ENCODE measurements at regions not wholly inside any gene's neighbourhood (a gene's known extent, or its start where the extent isn't known, plus 50 kb on each side); places are given as distances from the start of the nearest gene placed in this dataset.

DNA sequence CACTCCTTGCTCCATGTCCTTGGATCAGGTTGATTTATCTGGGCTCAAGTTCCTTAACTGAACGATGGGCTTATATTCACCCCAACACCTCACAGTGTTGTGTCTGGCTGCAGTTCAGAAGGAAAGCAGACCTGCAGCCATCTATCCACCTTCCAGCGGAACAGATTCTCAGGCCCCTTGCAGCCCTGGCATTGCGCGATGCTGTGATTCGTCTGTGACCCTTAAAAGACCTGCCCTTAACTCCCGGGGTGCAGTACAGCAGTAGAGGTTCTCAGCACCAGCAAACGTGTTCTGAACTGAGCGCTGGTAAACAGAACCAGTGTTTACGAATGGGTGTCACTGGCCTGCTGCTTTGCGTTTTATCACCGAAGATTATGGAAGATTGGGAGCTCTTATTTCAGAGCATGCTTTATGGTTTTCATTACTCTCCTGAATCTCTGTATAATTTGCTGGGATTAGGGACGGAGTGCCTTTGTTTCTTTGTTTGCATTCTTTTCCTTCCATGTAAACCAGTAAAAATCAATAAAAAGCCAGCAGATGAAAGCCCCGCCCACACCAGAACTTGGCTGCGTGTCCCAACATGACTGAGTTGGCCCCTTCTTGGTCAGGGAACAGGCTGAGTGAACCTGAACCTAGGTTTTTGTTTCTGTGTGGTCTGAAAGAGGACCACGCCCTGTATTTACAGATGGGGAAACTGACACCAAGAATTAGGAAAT is 286.7 kb upstream of the CRY1 start (continued):
- TF ChIP-seq, protein P1, sequence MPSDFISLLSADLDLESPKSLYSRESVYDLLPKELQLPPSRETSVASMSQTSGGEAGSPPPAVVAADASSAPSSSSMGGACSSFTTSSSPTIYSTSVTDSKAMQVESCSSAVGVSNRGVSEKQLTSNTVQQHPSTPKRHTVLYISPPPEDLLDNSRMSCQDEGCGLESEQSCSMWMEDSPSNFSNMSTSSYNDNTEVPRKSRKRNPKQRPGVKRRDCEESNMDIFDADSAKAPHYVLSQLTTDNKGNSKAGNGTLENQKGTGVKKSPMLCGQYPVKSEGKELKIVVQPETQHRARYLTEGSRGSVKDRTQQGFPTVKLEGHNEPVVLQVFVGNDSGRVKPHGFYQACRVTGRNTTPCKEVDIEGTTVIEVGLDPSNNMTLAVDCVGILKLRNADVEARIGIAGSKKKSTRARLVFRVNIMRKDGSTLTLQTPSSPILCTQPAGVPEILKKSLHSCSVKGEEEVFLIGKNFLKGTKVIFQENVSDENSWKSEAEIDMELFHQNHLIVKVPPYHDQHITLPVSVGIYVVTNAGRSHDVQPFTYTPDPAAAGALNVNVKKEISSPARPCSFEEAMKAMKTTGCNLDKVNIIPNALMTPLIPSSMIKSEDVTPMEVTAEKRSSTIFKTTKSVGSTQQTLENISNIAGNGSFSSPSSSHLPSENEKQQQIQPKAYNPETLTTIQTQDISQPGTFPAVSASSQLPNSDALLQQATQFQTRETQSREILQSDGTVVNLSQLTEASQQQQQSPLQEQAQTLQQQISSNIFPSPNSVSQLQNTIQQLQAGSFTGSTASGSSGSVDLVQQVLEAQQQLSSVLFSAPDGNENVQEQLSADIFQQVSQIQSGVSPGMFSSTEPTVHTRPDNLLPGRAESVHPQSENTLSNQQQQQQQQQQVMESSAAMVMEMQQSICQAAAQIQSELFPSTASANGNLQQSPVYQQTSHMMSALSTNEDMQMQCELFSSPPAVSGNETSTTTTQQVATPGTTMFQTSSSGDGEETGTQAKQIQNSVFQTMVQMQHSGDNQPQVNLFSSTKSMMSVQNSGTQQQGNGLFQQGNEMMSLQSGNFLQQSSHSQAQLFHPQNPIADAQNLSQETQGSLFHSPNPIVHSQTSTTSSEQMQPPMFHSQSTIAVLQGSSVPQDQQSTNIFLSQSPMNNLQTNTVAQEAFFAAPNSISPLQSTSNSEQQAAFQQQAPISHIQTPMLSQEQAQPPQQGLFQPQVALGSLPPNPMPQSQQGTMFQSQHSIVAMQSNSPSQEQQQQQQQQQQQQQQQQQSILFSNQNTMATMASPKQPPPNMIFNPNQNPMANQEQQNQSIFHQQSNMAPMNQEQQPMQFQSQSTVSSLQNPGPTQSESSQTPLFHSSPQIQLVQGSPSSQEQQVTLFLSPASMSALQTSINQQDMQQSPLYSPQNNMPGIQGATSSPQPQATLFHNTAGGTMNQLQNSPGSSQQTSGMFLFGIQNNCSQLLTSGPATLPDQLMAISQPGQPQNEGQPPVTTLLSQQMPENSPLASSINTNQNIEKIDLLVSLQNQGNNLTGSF (CRISPR knock-in tag; IDR thresholded peaks at IDR 0.05): no peak
- TF ChIP-seq HNRNPUL1 (IDR thresholded peaks at IDR 0.05; ENCODE audit: low read depth, low read length) (no peak), NBN (conservative IDR thresholded peaks at IDR 0.05) (no peak), ZNF468 (CRISPR knock-in tag; IDR thresholded peaks at IDR 0.05) (no peak), HMG20B (CRISPR knock-in tag; conservative IDR thresholded peaks at IDR 0.05) (no peak), ZNF747 (CRISPR knock-in tag; IDR thresholded peaks at IDR 0.05; ENCODE audit: borderline replicate concordance) (no peak), ZNF44 (CRISPR knock-in tag; IDR thresholded peaks at IDR 0.05) (no peak), ZNF879 (CRISPR knock-in tag; IDR thresholded peaks at IDR 0.05) (no peak), SKI (IDR thresholded peaks at IDR 0.05; ENCODE audit: partially characterized antibody) (peak; percentile 31), ZNF33A (CRISPR knock-in tag; IDR thresholded peaks at IDR 0.05; ENCODE audit: borderline replicate concordance) (no peak), KAT2B (IDR thresholded peaks at IDR 0.05; ENCODE audit: borderline replicate concordance, low read depth, low read length) (peak; percentile 38; the same call in 1 of the 2 replicates), STAT5B (CRISPR knock-in tag; IDR thresholded peaks at IDR 0.05) (no peak), GLI4 (CRISPR knock-in tag; IDR thresholded peaks at IDR 0.05; ENCODE audit: borderline replicate concordance) (no peak)
- TF ChIP-seq, protein P2, sequence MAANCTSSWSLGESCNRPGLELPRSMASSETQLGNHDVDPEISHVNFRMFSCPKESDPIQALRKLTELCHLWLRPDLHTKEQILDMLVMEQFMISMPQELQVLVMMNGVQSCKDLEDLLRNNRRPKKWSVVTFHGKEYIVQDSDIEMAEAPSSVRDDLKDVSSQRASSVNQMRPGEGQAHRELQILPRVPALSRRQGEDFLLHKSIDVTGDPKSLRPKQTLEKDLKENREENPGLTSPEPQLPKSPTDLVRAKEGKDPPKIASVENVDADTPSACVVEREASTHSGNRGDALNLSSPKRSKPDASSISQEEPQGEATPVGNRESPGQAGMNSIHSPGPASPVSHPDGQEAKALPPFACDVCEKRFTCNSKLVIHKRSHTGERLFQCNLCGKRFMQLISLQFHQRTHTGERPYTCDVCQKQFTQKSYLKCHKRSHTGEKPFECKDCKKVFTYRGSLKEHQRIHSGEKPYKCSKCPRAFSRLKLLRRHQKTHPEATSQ (CRISPR knock-in tag; IDR thresholded peaks at IDR 0.05; ENCODE audit: borderline replicate concordance): no peak
